ENCODE measurements at regions not wholly inside any gene's neighbourhood (a gene's known extent, or its start where the extent isn't known, plus 50 kb on each side); places are given as distances from the start of the nearest gene placed in this dataset.

- Histone ChIP-seq H3K79me2 (replicated peaks; ENCODE audit: insufficient read depth, low read length) (no peaks in the 10 kb centered on the region), H3K9me3 (ENCODE audit: low read length) (no peaks in the 10 kb centered on the region), H3F3A (ENCODE audit: insufficient read depth, low read length, poor library complexity, severe bottlenecking) (no peaks in the 10 kb centered on the region), H3K27ac (ENCODE audit: low read length) (no peak overlapping the region), H3K36me3 (ENCODE audit: insufficient read depth, low read length) (no peaks in the 10 kb centered on the region), H3K4me2 (ENCODE audit: low read length) (no peak overlapping the region), H3K27me3 (ENCODE audit: insufficient read depth, low read depth, low read length) (no peaks in the 10 kb centered on the region), H3K4me3 (ENCODE audit: low read length) (no peak overlapping the region), H3K9ac (ENCODE audit: low read length) (no peak overlapping the region), H3K9me2 (ENCODE audit: insufficient read depth, low read length) (no peaks in the 10 kb centered on the region), H2AFZ (ENCODE audit: low read depth, low read length) (no peak overlapping the region), H4K20me1 (ENCODE audit: insufficient read depth) (no peaks in the 10 kb centered on the region)
- TF ChIP-seq EZH2 (IDR thresholded peaks at IDR 0.05; ENCODE audit: borderline replicate concordance, insufficient read depth, low read length, poor library complexity, severe bottlenecking) = no peak
- TF ChIP-seq REST (IDR thresholded peaks at IDR 0.05; ENCODE audit: borderline replicate concordance) = no peak
- TF ChIP-seq MXI1 (conservative IDR thresholded peaks at IDR 0.05; ENCODE audit: poor library complexity, severe bottlenecking) = no peak
- no peak for TF ChIP-seq RAD21 (conservative IDR thresholded peaks at IDR 0.05)
- no peak for TF ChIP-seq EP300 (conservative IDR thresholded peaks at IDR 0.05; ENCODE audit: poor library complexity, severe bottlenecking)
- TF ChIP-seq SMC3 (conservative IDR thresholded peaks at IDR 0.05; ENCODE audit: poor library complexity) = no peak
- no peak for TF ChIP-seq TAF1 (IDR thresholded peaks at IDR 0.05; ENCODE audit: low read depth)
- TF ChIP-seq, protein P1, sequence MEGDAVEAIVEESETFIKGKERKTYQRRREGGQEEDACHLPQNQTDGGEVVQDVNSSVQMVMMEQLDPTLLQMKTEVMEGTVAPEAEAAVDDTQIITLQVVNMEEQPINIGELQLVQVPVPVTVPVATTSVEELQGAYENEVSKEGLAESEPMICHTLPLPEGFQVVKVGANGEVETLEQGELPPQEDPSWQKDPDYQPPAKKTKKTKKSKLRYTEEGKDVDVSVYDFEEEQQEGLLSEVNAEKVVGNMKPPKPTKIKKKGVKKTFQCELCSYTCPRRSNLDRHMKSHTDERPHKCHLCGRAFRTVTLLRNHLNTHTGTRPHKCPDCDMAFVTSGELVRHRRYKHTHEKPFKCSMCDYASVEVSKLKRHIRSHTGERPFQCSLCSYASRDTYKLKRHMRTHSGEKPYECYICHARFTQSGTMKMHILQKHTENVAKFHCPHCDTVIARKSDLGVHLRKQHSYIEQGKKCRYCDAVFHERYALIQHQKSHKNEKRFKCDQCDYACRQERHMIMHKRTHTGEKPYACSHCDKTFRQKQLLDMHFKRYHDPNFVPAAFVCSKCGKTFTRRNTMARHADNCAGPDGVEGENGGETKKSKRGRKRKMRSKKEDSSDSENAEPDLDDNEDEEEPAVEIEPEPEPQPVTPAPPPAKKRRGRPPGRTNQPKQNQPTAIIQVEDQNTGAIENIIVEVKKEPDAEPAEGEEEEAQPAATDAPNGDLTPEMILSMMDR (IDR thresholded peaks at IDR 0.05; ENCODE audit: poor library complexity, severe bottlenecking) = no peak
- no peak for TF ChIP-seq POLR2AphosphoS5 (IDR thresholded peaks at IDR 0.05)
Measured at GRCh38 chr11:128405112-128405511, 182.2 kb downstream of the ETS1 start.

- Histone ChIP-seq H2AFZ (ENCODE audit: low read depth, low read length) (no peak overlapping the region), H3K27ac (ENCODE audit: low read length) (no peak overlapping the region), H3K9ac (ENCODE audit: low read length) (no peak overlapping the region), H3K9me3 (ENCODE audit: low read length) (no peaks in the 10 kb centered on the region), H3K9me2 (ENCODE audit: insufficient read depth, low read length) (no peaks in the 10 kb centered on the region), H3K4me3 (ENCODE audit: low read length) (no peak overlapping the region), H3K36me3 (ENCODE audit: insufficient read depth, low read length) (no peaks in the 10 kb centered on the region), H3K4me2 (ENCODE audit: low read length) (no peak overlapping the region), H3F3A (ENCODE audit: insufficient read depth, low read length, poor library complexity, severe bottlenecking) (no peaks in the 10 kb centered on the region), H4K20me1 (ENCODE audit: insufficient read depth) (no peaks in the 10 kb centered on the region), H3K27me3 (ENCODE audit: insufficient read depth, low read depth, low read length) (no peaks in the 10 kb centered on the region), H3K79me2 (replicated peaks; ENCODE audit: insufficient read depth, low read length) (no peaks in the 10 kb centered on the region)
- TF ChIP-seq EZH2 (IDR thresholded peaks at IDR 0.05; ENCODE audit: borderline replicate concordance, insufficient read depth, low read length, poor library complexity, severe bottlenecking) (no peak), TAF1 (IDR thresholded peaks at IDR 0.05; ENCODE audit: low read depth) (no peak), SMC3 (conservative IDR thresholded peaks at IDR 0.05; ENCODE audit: poor library complexity) (no peak), MXI1 (conservative IDR thresholded peaks at IDR 0.05; ENCODE audit: poor library complexity, severe bottlenecking) (no peak), EP300 (conservative IDR thresholded peaks at IDR 0.05; ENCODE audit: poor library complexity, severe bottlenecking) (no peak), REST (IDR thresholded peaks at IDR 0.05; ENCODE audit: borderline replicate concordance) (no peak), POLR2AphosphoS5 (IDR thresholded peaks at IDR 0.05) (no peak), RAD21 (conservative IDR thresholded peaks at IDR 0.05) (no peak)
- TF ChIP-seq, protein P1 (IDR thresholded peaks at IDR 0.05; ENCODE audit: poor library complexity, severe bottlenecking) = no peak
Measured at GRCh38 chr11:128404437-128404836, 182.9 kb downstream of the ETS1 start.
